ENCODE measurements at regions not wholly inside any gene's neighbourhood (a gene's known extent, or its start where the extent isn't known, plus 50 kb on each side); places are given as distances from the start of the nearest gene placed in this dataset.
A peak's percentile ranks its signal among the peaks of the same experiment; 100 is the strongest.
"Not testable (repeated sequence)": the region's sequence is repeated elsewhere in the genome, so short reads cannot be mapped to it uniquely, and the experiment has no call there.

- POLR2A ChIA-PET (ENCODE audit: partially characterized antibody); H3K4me3 ChIP-seq (ENCODE audit: low read length in 2 of 2); H3K4me1 Mint-ChIP-seq; H3K36me3 ChIP-seq (ENCODE audit: insufficient read depth, low read length); H3K4me3 Mint-ChIP-seq; intact Hi-C loops (cut with micrococcal nuclease); CTCF ChIA-PET (ENCODE audit: partially characterized antibody); H3K27me3 ChIP-seq (ENCODE audit: insufficient read depth, low read length); H3K27ac ChIP-seq (ENCODE audit: low read depth, low read length); H3K4me1 ChIP-seq (ENCODE audit: insufficient read depth, low read length); H3K27ac Mint-ChIP-seq; H3K27me3 Mint-ChIP-seq: not testable (repeated sequence)
- peaks cover 0 to 27% of the 10 kb centered on the region in 2 donors for H3K9me3 ChIP-seq (ENCODE audit: control insufficient read depth in 1 of 2, low read length in 2 of 2)
- Mint-ChIP-seq H3K9me3 (peaks cover 12 to 75% (median 62%) of the 10 kb centered on the region in 8 donors), H3K36me3 (peaks cover 3 to 11% of the 10 kb centered on the region in 2 donors)
- peak in 1 of 5 donors; percentile 16 for DNase-seq
These were observed 4486.6 kb upstream of the OR11H1 start for GRCh38 chr22:11041416-11041815.

GRCh38 chr22:11042116-11042515, 4485.9 kb upstream of the OR11H1 start:
- Histone ChIP-seq H3K4me3 (ENCODE audit: low read length in 2 of 2) (no peak overlapping the region), H3K4me1 (ENCODE audit: insufficient read depth, low read length) (no peaks in the 10 kb centered on the region), H3K9me3 (ENCODE audit: control insufficient read depth in 1 of 2, low read length in 2 of 2) (peaks cover 0 to 20% of the 10 kb centered on the region in 2 donors), H3K36me3 (ENCODE audit: insufficient read depth, low read length) (no peaks in the 10 kb centered on the region), H3K27me3 (ENCODE audit: insufficient read depth, low read length) (no peaks in the 10 kb centered on the region), H3K27ac (ENCODE audit: low read depth, low read length) (no peak overlapping the region)
- ChIA-PET POLR2A (ENCODE audit: partially characterized antibody) (no interaction called here), CTCF (ENCODE audit: partially characterized antibody) (no interaction called here)
- DNase-seq: peak in 1 of 5 donors; percentile 23
- H3K9me3 Mint-ChIP-seq: peaks cover 8 to 72% (median 57%) of the 10 kb centered on the region in 8 donors
- peaks cover 0 to 4% (median 0%) of the 10 kb centered on the region in 4 donors for H3K4me1 Mint-ChIP-seq
- no peak overlapping the region for H3K27ac Mint-ChIP-seq
- no peaks in the 10 kb centered on the region for H3K27me3 Mint-ChIP-seq
- no peak overlapping the region for H3K4me3 Mint-ChIP-seq
- peaks cover 1 to 11% of the 10 kb centered on the region in 2 donors for H3K36me3 Mint-ChIP-seq
- intact Hi-C loops (cut with micrococcal nuclease): no loop called here

- CTCF ChIA-PET (ENCODE audit: partially characterized antibody); POLR2A ChIA-PET (ENCODE audit: partially characterized antibody); H3K4me1 Mint-ChIP-seq; H3K27me3 Mint-ChIP-seq; DNase-seq; H3K36me3 ChIP-seq (ENCODE audit: insufficient read depth, low read length); H3K9me3 ChIP-seq (ENCODE audit: control insufficient read depth in 1 of 2, low read length in 2 of 2); H3K27ac Mint-ChIP-seq; H3K4me1 ChIP-seq (ENCODE audit: insufficient read depth, low read length); intact Hi-C loops (cut with micrococcal nuclease); H3K4me3 ChIP-seq (ENCODE audit: low read length in 2 of 2); H3K4me3 Mint-ChIP-seq; H3K36me3 Mint-ChIP-seq; H3K27me3 ChIP-seq (ENCODE audit: insufficient read depth, low read length); H3K27ac ChIP-seq (ENCODE audit: low read depth, low read length): not testable (repeated sequence)
- peaks cover 4 to 62% (median 47%) of the 10 kb centered on the region in 8 donors for H3K9me3 Mint-ChIP-seq
These were observed 4484.7 kb upstream of the OR11H1 start for GRCh38 chr22:11043289-11043688.

DNA sequence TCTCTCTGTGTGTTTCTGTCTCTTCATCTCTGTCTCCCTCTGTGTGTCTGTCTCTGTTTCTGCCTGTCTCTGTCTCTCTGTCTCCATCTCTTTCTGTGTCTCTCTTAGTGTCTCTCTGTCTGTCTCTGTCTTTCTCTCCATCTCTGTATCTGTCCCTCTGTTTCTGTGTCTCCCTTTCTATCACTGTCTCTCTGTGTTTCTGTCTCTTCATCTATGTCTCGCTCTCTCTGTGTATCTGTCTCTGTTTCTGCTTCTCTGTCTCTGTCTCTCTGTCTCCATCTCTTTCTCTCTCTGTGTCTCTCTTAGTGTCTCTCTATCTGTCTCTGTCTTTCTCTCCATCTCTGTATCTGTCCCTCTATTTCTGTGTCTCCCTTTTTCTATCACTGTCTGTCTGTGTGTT, 4479.1 kb upstream of the OR11H1 start:
- H3K9me3 ChIP-seq (ENCODE audit: control insufficient read depth in 1 of 2, low read length in 2 of 2); H3K27me3 Mint-ChIP-seq; CTCF ChIA-PET (ENCODE audit: partially characterized antibody); POLR2A ChIA-PET (ENCODE audit: partially characterized antibody); H3K36me3 Mint-ChIP-seq; H3K4me1 Mint-ChIP-seq; H3K36me3 ChIP-seq (ENCODE audit: insufficient read depth, low read length); H3K4me1 ChIP-seq (ENCODE audit: insufficient read depth, low read length); H3K27ac ChIP-seq (ENCODE audit: low read depth, low read length); H3K27ac Mint-ChIP-seq; H3K4me3 ChIP-seq (ENCODE audit: low read length in 2 of 2); H3K27me3 ChIP-seq (ENCODE audit: insufficient read depth, low read length); intact Hi-C loops (cut with micrococcal nuclease): not testable (repeated sequence)
- DNase-seq: peak in 1 of 5 donors; percentile 5
- H3K4me3 Mint-ChIP-seq: peak overlapping the region in 1 of 8 donors; percentile 17
- peaks cover 6 to 36% (median 24%) of the 10 kb centered on the region in 8 donors for H3K9me3 Mint-ChIP-seq

DNA sequence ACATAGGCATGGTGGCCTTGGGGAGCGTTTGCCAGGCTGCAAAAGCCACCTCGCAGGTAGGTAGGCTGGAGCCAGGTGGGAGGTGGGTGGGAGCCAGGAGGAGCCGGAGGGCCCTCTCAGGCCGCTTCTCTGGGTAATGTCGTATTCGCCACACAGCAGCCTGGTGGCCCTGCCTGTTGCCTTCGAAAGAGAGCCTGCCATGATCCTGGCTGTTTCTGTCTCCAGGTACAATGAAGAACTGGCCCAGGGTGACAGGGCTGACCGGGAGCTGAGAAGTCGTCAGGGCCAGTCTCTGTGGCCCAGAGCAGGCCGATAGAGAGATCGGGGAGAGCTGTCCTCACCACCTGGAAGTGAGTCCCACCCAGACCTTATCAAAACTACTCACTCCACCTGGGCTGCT, 4477.8 kb upstream of the OR11H1 start:
- H3K4me1 ChIP-seq (ENCODE audit: insufficient read depth, low read length); H3K36me3 ChIP-seq (ENCODE audit: insufficient read depth, low read length); H3K4me3 ChIP-seq (ENCODE audit: low read length in 2 of 2); intact Hi-C loops (cut with micrococcal nuclease); H3K36me3 Mint-ChIP-seq; H3K27ac Mint-ChIP-seq; POLR2A ChIA-PET (ENCODE audit: partially characterized antibody); H3K9me3 ChIP-seq (ENCODE audit: control insufficient read depth in 1 of 2, low read length in 2 of 2); H3K4me1 Mint-ChIP-seq; H3K4me3 Mint-ChIP-seq; H3K27me3 ChIP-seq (ENCODE audit: insufficient read depth, low read length); H3K27me3 Mint-ChIP-seq; CTCF ChIA-PET (ENCODE audit: partially characterized antibody); H3K27ac ChIP-seq (ENCODE audit: low read depth, low read length): not testable (repeated sequence)
- H3K9me3 Mint-ChIP-seq: peaks cover 6 to 43% (median 34%) of the 10 kb centered on the region in 8 donors
- peak in 1 of 5 donors; percentile 16 for DNase-seq

- peaks cover 6 to 57% (median 45%) of the 10 kb centered on the region in 8 donors for H3K9me3 Mint-ChIP-seq
- H3K9me3 ChIP-seq (ENCODE audit: control insufficient read depth in 1 of 2, low read length in 2 of 2); CTCF ChIA-PET (ENCODE audit: partially characterized antibody); H3K36me3 ChIP-seq (ENCODE audit: insufficient read depth, low read length); POLR2A ChIA-PET (ENCODE audit: partially characterized antibody); H3K4me1 Mint-ChIP-seq; H3K4me3 Mint-ChIP-seq; H3K27ac Mint-ChIP-seq; H3K27me3 ChIP-seq (ENCODE audit: insufficient read depth, low read length); H3K27ac ChIP-seq (ENCODE audit: low read depth, low read length); H3K4me3 ChIP-seq (ENCODE audit: low read length in 2 of 2); intact Hi-C loops (cut with micrococcal nuclease); H3K4me1 ChIP-seq (ENCODE audit: insufficient read depth, low read length); H3K27me3 Mint-ChIP-seq; H3K36me3 Mint-ChIP-seq: not testable (repeated sequence)
- DNase-seq: peak in 1 of 5 donors; percentile 32
These were observed 4476.4 kb upstream of the OR11H1 start for GRCh38 chr22:11051401-11052112.

DNA sequence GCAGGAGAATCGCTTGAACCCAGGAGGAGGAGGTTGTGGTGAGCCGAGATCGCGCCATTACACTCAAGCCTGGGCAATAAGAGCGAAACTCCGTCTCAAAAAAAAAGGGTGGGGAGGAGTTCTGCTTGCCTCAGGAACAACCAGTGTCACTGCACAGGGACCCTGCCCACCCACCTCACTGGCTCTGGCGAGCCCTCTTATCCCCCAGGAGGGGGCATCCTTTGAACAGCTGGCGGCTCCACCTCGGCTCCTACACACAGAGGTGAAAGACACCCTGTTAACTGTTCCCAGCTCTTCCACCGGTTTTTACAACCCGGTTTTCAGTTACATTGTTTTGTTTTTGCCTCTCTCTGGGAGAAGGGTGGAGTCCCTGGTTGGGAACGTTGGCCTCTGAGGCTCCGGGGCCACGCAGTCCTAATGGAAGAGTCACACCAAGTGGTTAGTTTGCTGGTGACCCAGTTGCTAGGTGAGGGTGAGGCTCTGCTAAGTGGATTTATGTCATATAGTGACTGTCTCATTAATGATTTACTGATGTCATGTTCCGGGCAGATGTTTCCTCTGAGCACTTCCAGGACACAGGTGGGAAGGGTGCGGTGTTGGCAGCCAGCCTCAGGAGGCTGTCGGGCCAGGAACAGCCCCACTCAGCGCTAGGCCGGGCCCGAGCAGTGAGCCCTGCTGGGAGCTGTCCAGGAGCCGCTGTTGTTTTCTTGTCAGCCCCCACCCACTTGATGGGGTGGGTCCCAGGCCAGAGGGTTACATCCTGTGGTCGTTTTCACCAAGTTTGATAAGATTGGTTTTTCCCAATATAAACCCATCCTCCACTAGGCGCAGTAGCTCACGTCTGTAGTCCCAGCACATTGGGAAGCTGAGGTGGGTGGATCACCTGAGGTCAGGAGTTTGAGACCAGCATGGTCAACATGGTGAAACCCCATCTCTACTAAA, 4474.3 kb upstream of the OR11H1 start:
- H3K4me3 Mint-ChIP-seq: not testable (repeated sequence)
- peaks cover 4 to 13% of the 10 kb centered on the region in 2 donors for H3K36me3 Mint-ChIP-seq

More for the DNA sequence above, 4474.3 kb upstream of the OR11H1 start:
- H3K4me1 ChIP-seq (ENCODE audit: insufficient read depth, low read length); intact Hi-C loops (cut with micrococcal nuclease); H3K36me3 ChIP-seq (ENCODE audit: insufficient read depth, low read length); H3K9me3 ChIP-seq (ENCODE audit: control insufficient read depth in 1 of 2, low read length in 2 of 2); POLR2A ChIA-PET (ENCODE audit: partially characterized antibody); CTCF ChIA-PET (ENCODE audit: partially characterized antibody); H3K27me3 ChIP-seq (ENCODE audit: insufficient read depth, low read length); H3K27ac ChIP-seq (ENCODE audit: low read depth, low read length); H3K27me3 Mint-ChIP-seq; H3K4me3 ChIP-seq (ENCODE audit: low read length in 2 of 2); H3K4me1 Mint-ChIP-seq; H3K27ac Mint-ChIP-seq: not testable (repeated sequence)
- DNase-seq: peak in 1 of 5 donors; percentile 39
- peaks cover 7 to 65% (median 51%) of the 10 kb centered on the region in 8 donors for H3K9me3 Mint-ChIP-seq
